Neural cell (in vitro differentiated cells): ENCODE measurements at regions not wholly inside any gene's neighbourhood (a gene's known extent, or its start where the extent isn't known, plus 50 kb on each side); places are given as distances from the start of the nearest gene placed in this dataset.
A peak's percentile ranks its signal among the peaks of the same experiment; 100 is the strongest.

Experiments used
- H2AFZ ChIP-seq: fragments of 200-600, 300-800 bp; sonication (generic), shearing (Covaris generic); 2 replicates; pipeline ENCODE4 v1.6.0; 2014; ENCODE audit warnings: low read depth, mild to moderate bottlenecking, antibody characterized with exemption, low read length, moderate library complexity
- H3F3A ChIP-seq: fragments of 200-600 bp; shearing (Covaris generic); 2 replicates; pipeline ENCODE4 v1.6.1; 2016; ENCODE audit warnings: mild to moderate bottlenecking, moderate library complexity, mixed read lengths, antibody characterized with exemption, low read length; ENCODE audit not compliant: insufficient read depth, poor library complexity, severe bottlenecking
- H3K27ac ChIP-seq: fragments of 200-600, 300-800 bp; sonication (generic), shearing (Covaris generic); 2 replicates; pipeline ENCODE4 v1.5.1; 2014; ENCODE audit warnings: mild to moderate bottlenecking, low read length, moderate library complexity
- H3K27me3 ChIP-seq: fragments of 300-800, 200-600 bp; sonication (generic), shearing (Covaris generic); 2 replicates; pipeline ENCODE4 v1.6.0; 2014; ENCODE audit warnings: mild to moderate bottlenecking, low read depth, low read length, moderate library complexity; ENCODE audit not compliant: insufficient read depth
- H3K36me3 ChIP-seq: fragments of 300-800, 200-600 bp; sonication (generic), shearing (Covaris generic); 2 replicates; pipeline ENCODE4 v1.5.1; 2014; ENCODE audit warnings: mild to moderate bottlenecking, antibody characterized with exemption, low read length, moderate library complexity; ENCODE audit not compliant: insufficient read depth
- H3K4me2 ChIP-seq: fragments of 300-800, 200-600 bp; sonication (generic), shearing (Covaris generic); 2 replicates; pipeline ENCODE4 v1.6.0; 2014; ENCODE audit warnings: mild to moderate bottlenecking, low read length
- H3K4me3 ChIP-seq: fragments of 300-800, 200-600 bp; sonication (generic), shearing (Covaris generic); 2 replicates; pipeline ENCODE4 v1.5.1; 2014; ENCODE audit warnings: mild to moderate bottlenecking, low read length, moderate library complexity
- H3K79me2 ChIP-seq: fragments of 200-600 bp; shearing (Covaris generic); replicated peaks from 2 replicates; pipeline ENCODE4 v1.6.0; 2014; ENCODE audit warnings: mild to moderate bottlenecking, low read length, moderate library complexity; ENCODE audit not compliant: insufficient read depth
- H3K9ac ChIP-seq: fragments of 300-800, 200-600 bp; sonication (generic), shearing (Covaris generic); 2 replicates; pipeline ENCODE4 v1.6.1; 2016; ENCODE audit warnings: mild to moderate bottlenecking, low read length, mixed read lengths
- H3K9me2 ChIP-seq: fragments of 200-600 bp; shearing (Covaris generic); 2 replicates; pipeline ENCODE4 v1.6.1; 2016; ENCODE audit warnings: mild to moderate bottlenecking, low read length, mixed read lengths; ENCODE audit not compliant: insufficient read depth
- H3K9me3 ChIP-seq: fragments of 200-600, 300-800 bp; sonication (generic), shearing (Covaris generic); 2 replicates; pipeline ENCODE4 v1.6.1; 2016; ENCODE audit warnings: mild to moderate bottlenecking, mixed run types, low read length, moderate library complexity, mixed read lengths
- H4K20me1 ChIP-seq: fragments of 200-600 bp; shearing (Covaris generic); 2 replicates; pipeline ENCODE4 v1.6.1; 2016; ENCODE audit warnings: mild to moderate bottlenecking, mixed run types; ENCODE audit not compliant: insufficient read depth
- CTCF ChIP-seq: fragments of 450-650 bp; IDR thresholded peaks from 2 replicates; pipeline ENCODE4 v1.5.1; 2014; ENCODE audit warnings: antibody characterized with exemption, mild to moderate bottlenecking, moderate library complexity; ENCODE audit not compliant: poor library complexity, severe bottlenecking
- EP300 ChIP-seq: fragments of 450-650 bp; conservative IDR thresholded peaks from 2 replicates; pipeline ENCODE4 v1.6.1; 2014; ENCODE audit warnings: antibody characterized with exemption, mild to moderate bottlenecking, moderate library complexity; ENCODE audit not compliant: poor library complexity, severe bottlenecking
- EZH2 ChIP-seq: fragments of 200-600, 300-800 bp; shearing (Covaris generic), sonication (generic); IDR thresholded peaks from 2 replicates; pipeline ENCODE4 v1.6.1; 2014; ENCODE audit warnings: antibody characterized with exemption, low read length, borderline replicate concordance, mild to moderate bottlenecking; ENCODE audit not compliant: insufficient read depth, poor library complexity, severe bottlenecking
- MXI1 ChIP-seq: fragments of 450-650 bp; conservative IDR thresholded peaks from 2 replicates; pipeline ENCODE4 v1.6.1; 2014; ENCODE audit warnings: antibody characterized with exemption, mild to moderate bottlenecking; ENCODE audit not compliant: poor library complexity, severe bottlenecking
- POLR2AphosphoS5 ChIP-seq: IDR thresholded peaks from 2 replicates; pipeline ENCODE4 v1.6.1; 2012
- RAD21 ChIP-seq: fragments of 450-650 bp; conservative IDR thresholded peaks from 2 replicates; pipeline ENCODE4 v1.6.1; 2014; ENCODE audit warnings: antibody characterized with exemption, mild to moderate bottlenecking, moderate library complexity
- SMC3 ChIP-seq: fragments of 450-650 bp; conservative IDR thresholded peaks from 2 replicates; pipeline ENCODE4 v1.6.1; 2014; ENCODE audit warnings: antibody characterized with exemption, mild to moderate bottlenecking, moderate library complexity; ENCODE audit not compliant: poor library complexity
- TAF1 ChIP-seq: IDR thresholded peaks from 2 replicates; pipeline ENCODE4 v1.6.1; 2012; ENCODE audit warnings: low read depth
- TF ChIP-seq, protein P1 (sequence below): IDR thresholded peaks from 2 replicates; pipeline ENCODE4 v1.6.1; 2012; ENCODE audit warnings: borderline replicate concordance

DNA sequence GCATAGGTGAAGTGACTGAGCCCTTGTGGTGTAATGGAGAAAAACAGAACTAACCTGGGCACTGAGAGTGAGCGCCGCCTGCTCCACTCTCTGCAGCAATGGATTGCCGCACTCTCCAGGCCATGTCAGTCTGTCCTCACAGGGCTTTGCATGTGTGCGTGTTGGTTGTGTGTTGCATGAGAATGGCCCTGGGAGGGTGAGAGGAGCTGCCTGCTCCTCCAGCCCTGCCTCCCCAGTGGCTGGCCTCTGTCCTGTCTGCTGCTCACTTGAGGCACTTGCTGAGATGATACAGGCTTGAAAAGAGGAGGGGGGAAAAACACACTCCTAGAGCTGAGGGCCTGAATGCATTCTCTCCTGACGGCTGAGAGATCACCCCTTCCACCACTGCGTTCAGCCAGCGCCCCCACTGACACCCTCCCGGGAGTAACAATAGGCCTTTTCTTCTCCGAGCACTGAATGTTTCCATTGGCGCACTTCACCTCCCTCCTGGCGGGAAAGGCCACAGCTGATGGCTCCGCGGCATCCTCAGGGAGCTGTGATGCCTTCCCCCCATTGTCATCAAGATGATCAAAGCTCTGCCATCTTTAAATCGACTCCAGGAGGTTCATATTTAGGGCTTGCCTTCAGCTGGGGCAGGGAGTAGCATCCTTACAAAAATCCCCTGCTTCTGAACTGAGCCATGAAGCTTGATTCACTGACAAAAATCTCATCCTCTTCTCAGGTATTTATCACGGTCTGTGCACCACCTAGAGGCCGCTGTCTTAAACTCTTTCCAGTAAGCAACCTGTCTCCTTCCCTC is 49.9 kb upstream of the DAPL1 start:
- no peaks in the 10 kb centered on the region for H3K9me3 ChIP-seq
- H3K36me3 ChIP-seq: no peaks in the 10 kb centered on the region
- H3K27me3 ChIP-seq: no peaks in the 10 kb centered on the region
- no peaks in the 10 kb centered on the region for H3F3A ChIP-seq
- peak overlapping the region; percentile 45 for H2AFZ ChIP-seq
- no peaks in the 10 kb centered on the region for H4K20me1 ChIP-seq
- H3K9ac ChIP-seq: peak overlapping the region; percentile 49
- peak overlapping the region; percentile 59 for H3K27ac ChIP-seq
- peak; percentile 92 for TF ChIP-seq CTCF
- no peak for TF ChIP-seq EZH2
- TF ChIP-seq, protein P1, sequence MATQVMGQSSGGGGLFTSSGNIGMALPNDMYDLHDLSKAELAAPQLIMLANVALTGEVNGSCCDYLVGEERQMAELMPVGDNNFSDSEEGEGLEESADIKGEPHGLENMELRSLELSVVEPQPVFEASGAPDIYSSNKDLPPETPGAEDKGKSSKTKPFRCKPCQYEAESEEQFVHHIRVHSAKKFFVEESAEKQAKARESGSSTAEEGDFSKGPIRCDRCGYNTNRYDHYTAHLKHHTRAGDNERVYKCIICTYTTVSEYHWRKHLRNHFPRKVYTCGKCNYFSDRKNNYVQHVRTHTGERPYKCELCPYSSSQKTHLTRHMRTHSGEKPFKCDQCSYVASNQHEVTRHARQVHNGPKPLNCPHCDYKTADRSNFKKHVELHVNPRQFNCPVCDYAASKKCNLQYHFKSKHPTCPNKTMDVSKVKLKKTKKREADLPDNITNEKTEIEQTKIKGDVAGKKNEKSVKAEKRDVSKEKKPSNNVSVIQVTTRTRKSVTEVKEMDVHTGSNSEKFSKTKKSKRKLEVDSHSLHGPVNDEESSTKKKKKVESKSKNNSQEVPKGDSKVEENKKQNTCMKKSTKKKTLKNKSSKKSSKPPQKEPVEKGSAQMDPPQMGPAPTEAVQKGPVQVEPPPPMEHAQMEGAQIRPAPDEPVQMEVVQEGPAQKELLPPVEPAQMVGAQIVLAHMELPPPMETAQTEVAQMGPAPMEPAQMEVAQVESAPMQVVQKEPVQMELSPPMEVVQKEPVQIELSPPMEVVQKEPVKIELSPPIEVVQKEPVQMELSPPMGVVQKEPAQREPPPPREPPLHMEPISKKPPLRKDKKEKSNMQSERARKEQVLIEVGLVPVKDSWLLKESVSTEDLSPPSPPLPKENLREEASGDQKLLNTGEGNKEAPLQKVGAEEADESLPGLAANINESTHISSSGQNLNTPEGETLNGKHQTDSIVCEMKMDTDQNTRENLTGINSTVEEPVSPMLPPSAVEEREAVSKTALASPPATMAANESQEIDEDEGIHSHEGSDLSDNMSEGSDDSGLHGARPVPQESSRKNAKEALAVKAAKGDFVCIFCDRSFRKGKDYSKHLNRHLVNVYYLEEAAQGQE: peak; percentile 31
- peak; percentile 91 for TF ChIP-seq RAD21
- peak; percentile 94 for TF ChIP-seq SMC3
- peak; percentile 18 for TF ChIP-seq MXI1
- no peak for TF ChIP-seq EP300
- no peak for TF ChIP-seq TAF1
- TF ChIP-seq POLR2AphosphoS5: peak; percentile 28
- peak overlapping the region; percentile 20 for H3K4me2 ChIP-seq
- H3K79me2 ChIP-seq: no peaks in the 10 kb centered on the region
- H3K9me2 ChIP-seq: no peaks in the 10 kb centered on the region
- peak overlapping the region; percentile 57 for H3K4me3 ChIP-seq
